ENCODE measurements at regions not wholly inside any gene's neighbourhood (a gene's known extent, or its start where the extent isn't known, plus 50 kb on each side); places are given as distances from the start of the nearest gene placed in this dataset.

GRCh38 chr4:180528003-180528402 is 1715.2 kb upstream of the TENM3 start:
- H3K4me1 ChIP-seq (replicated peaks in 1 of 2): peaks cover 0 to 5% of the 10 kb centered on the region in 2 donors
- no peak overlapping the region for H3K4me3 ChIP-seq
- no peak overlapping the region for H3K27ac ChIP-seq
- WGBS, 10 experiments: 21 to 100% (median 93%) methylated on average over 2 to 9 of the region's 9 CpGs; no CpG with 5 or more reads in 1 of the 10 experiments
- in situ Hi-C loops (cut with MboI; ENCODE audit: low pct_unique_long_range_greater_than_20kb in 2 of 9, low sequenced_read_pairs in 9 of 9, unreplicated experiment in 9 of 9): no loop called here
- peak in 1 of 8 experiments; percentile 26 for ATAC-seq (replicated peaks in 6 of 8)

- in situ Hi-C loops (cut with MboI; ENCODE audit: low pct_unique_long_range_greater_than_20kb in 2 of 9, low sequenced_read_pairs in 9 of 9, unreplicated experiment in 9 of 9): no loop called here
- ATAC-seq (replicated peaks in 6 of 8): no peak
- Histone ChIP-seq H3K4me3 (no peak overlapping the region), H3K27ac (no peak overlapping the region), H3K4me1 (replicated peaks in 1 of 2) (no peaks in the 10 kb centered on the region)
These were observed 1712.4 kb upstream of the TENM3 start for GRCh38 chr4:180530787-180531186.

- ATAC-seq (replicated peaks in 6 of 8): no peak
- Histone ChIP-seq H3K4me1 (replicated peaks in 1 of 2) (peaks cover 0 to 3% of the 10 kb centered on the region in 2 donors), H3K4me3 (no peak overlapping the region), H3K27ac (no peak overlapping the region)
- in situ Hi-C loops (cut with MboI; ENCODE audit: low pct_unique_long_range_greater_than_20kb in 2 of 9, low sequenced_read_pairs in 9 of 9, unreplicated experiment in 9 of 9): no loop called here
- WGBS, 10 experiments: 8 to 96% (median 90%) methylated on average over 1 to 8 of the region's 9 CpGs; no CpG with 5 or more reads in 3 of the 10 experiments
These were observed 1710.5 kb upstream of the TENM3 start for GRCh38 chr4:180532691-180533090.

- Histone ChIP-seq H3K4me1 (replicated peaks in 1 of 2) (peaks cover 9 to 11% of the 10 kb centered on the region in 2 donors), H3K27ac (no peak overlapping the region), H3K4me3 (no peak overlapping the region)
- WGBS, 10 experiments: 0 to 81% (median 63%) methylated on average over 3 to 8 of the region's 8 CpGs
- peak in 2 of 8 experiments; percentile 59 to 77 for ATAC-seq (replicated peaks in 6 of 8)
- in situ Hi-C loops (cut with MboI; ENCODE audit: low pct_unique_long_range_greater_than_20kb in 2 of 9, low sequenced_read_pairs in 9 of 9, unreplicated experiment in 9 of 9): no loop called here
These were observed 1704.7 kb upstream of the TENM3 start for GRCh38 chr4:180538384-180539057.

GRCh38 chr4:180539284-180539683 is 1703.9 kb upstream of the TENM3 start:
- in situ Hi-C loops (cut with MboI; ENCODE audit: low pct_unique_long_range_greater_than_20kb in 2 of 9, low sequenced_read_pairs in 9 of 9, unreplicated experiment in 9 of 9): no loop called here
- Histone ChIP-seq H3K4me1 (replicated peaks in 1 of 2) (peaks cover 9 to 11% of the 10 kb centered on the region in 2 donors), H3K27ac (no peak overlapping the region), H3K4me3 (no peak overlapping the region)
- ATAC-seq (replicated peaks in 6 of 8): no peak
- 0 to 92% (median 67%) methylated on average over 1 to 4 of the region's 4 CpGs; no CpG with 5 or more reads in 1 of the 10 experiments for WGBS, 10 experiments

GRCh38 chr4:180541678-180542077 is 1701.5 kb upstream of the TENM3 start:
- in situ Hi-C loops (cut with MboI; ENCODE audit: low pct_unique_long_range_greater_than_20kb in 2 of 9, low sequenced_read_pairs in 9 of 9, unreplicated experiment in 9 of 9): no loop called here
- ATAC-seq (replicated peaks in 6 of 8): no peak
- H3K4me1 ChIP-seq (replicated peaks in 1 of 2): peaks cover 9 to 11% of the 10 kb centered on the region in 2 donors
- no peak overlapping the region for H3K27ac ChIP-seq
- no peak overlapping the region for H3K4me3 ChIP-seq

- peaks cover 9% of the 10 kb centered on the region in 2 donors for H3K4me1 ChIP-seq (replicated peaks in 1 of 2)
- in situ Hi-C loops (cut with MboI; ENCODE audit: low pct_unique_long_range_greater_than_20kb in 2 of 9, low sequenced_read_pairs in 9 of 9, unreplicated experiment in 9 of 9): no loop called here
- no peak overlapping the region for H3K4me3 ChIP-seq
- WGBS, 10 experiments: 3 to 52% (median 15%) methylated on average over 4 to 5 of the region's 5 CpGs; no CpG with 5 or more reads in 1 of the 10 experiments
- H3K27ac ChIP-seq: no peak overlapping the region
- peak; percentile 50 to 90 (median 66) for ATAC-seq (replicated peaks in 6 of 8)
These were observed 1700.6 kb upstream of the TENM3 start for GRCh38 chr4:180542445-180543100.

GRCh38 chr4:180550106-180550505 is 1693.1 kb upstream of the TENM3 start:
- 22 to 100% (median 52%) methylated on average over 1 to 6 of the region's 6 CpGs; no CpG with 5 or more reads in 2 of the 10 experiments for WGBS, 10 experiments
- in situ Hi-C loops (cut with MboI; ENCODE audit: low pct_unique_long_range_greater_than_20kb in 2 of 9, low sequenced_read_pairs in 9 of 9, unreplicated experiment in 9 of 9): no loop called here
- H3K4me3 ChIP-seq: no peak overlapping the region
- no peak for ATAC-seq (replicated peaks in 6 of 8)
- H3K27ac ChIP-seq: no peak overlapping the region
- no peaks in the 10 kb centered on the region for H3K4me1 ChIP-seq (replicated peaks in 1 of 2)

GRCh38 chr4:180557348-180557747 is 1685.9 kb upstream of the TENM3 start:
- ATAC-seq (replicated peaks in 6 of 8): no peak
- in situ Hi-C loops (cut with MboI; ENCODE audit: low pct_unique_long_range_greater_than_20kb in 2 of 9, low sequenced_read_pairs in 9 of 9, unreplicated experiment in 9 of 9): no loop called here
- Histone ChIP-seq H3K4me1 (replicated peaks in 1 of 2) (peaks cover 3 to 7% of the 10 kb centered on the region in 2 donors), H3K27ac (no peak overlapping the region), H3K4me3 (no peak overlapping the region)
- WGBS, 10 experiments: 11 to 100% (median 82%) methylated on average over 1 to 3 of the region's 3 CpGs; no CpG with 5 or more reads in 2 of the 10 experiments

GRCh38 chr4:180557950-180558349 is 1685.3 kb upstream of the TENM3 start:
- H3K4me1 ChIP-seq (replicated peaks in 1 of 2): peaks cover 3 to 7% of the 10 kb centered on the region in 2 donors

GRCh38 chr4:180558427-180558826 is 1684.8 kb upstream of the TENM3 start:
- Histone ChIP-seq H3K27ac (no peak overlapping the region), H3K4me1 (replicated peaks in 1 of 2) (peaks cover 3 to 7% of the 10 kb centered on the region in 2 donors), H3K4me3 (no peak overlapping the region)
- peak in 1 of 8 experiments; percentile 18 for ATAC-seq (replicated peaks in 6 of 8)
- WGBS, 10 experiments: 0 to 100% (median 70%) methylated on average over 1 to 7 of the region's 7 CpGs; no CpG with 5 or more reads in 1 of the 10 experiments
- in situ Hi-C loops (cut with MboI; ENCODE audit: low pct_unique_long_range_greater_than_20kb in 2 of 9, low sequenced_read_pairs in 9 of 9, unreplicated experiment in 9 of 9): no loop called here

More at GRCh38 chr4:180557950-180558349, 1685.3 kb upstream of the TENM3 start:
- 8 to 78% (median 41%) methylated on average over 2 to 4 of the region's 4 CpGs for WGBS, 10 experiments
- ATAC-seq (replicated peaks in 6 of 8): peak in 3 of 8 experiments; percentile 43 to 63 (median 62)
- H3K4me3 ChIP-seq: no peak overlapping the region
- in situ Hi-C loops (cut with MboI; ENCODE audit: low pct_unique_long_range_greater_than_20kb in 2 of 9, low sequenced_read_pairs in 9 of 9, unreplicated experiment in 9 of 9): no loop called here
- no peak overlapping the region for H3K27ac ChIP-seq

- H3K4me1 ChIP-seq (replicated peaks in 1 of 2): peaks cover 15 to 19% of the 10 kb centered on the region in 2 donors
- no peak overlapping the region for H3K27ac ChIP-seq
- 0 to 100% (median 88%) methylated on average over 1 to 2 of the region's 2 CpGs for WGBS, 10 experiments
- in situ Hi-C loops (cut with MboI; ENCODE audit: low pct_unique_long_range_greater_than_20kb in 2 of 9, low sequenced_read_pairs in 9 of 9, unreplicated experiment in 9 of 9): no loop called here
- no peak for ATAC-seq (replicated peaks in 6 of 8)
- no peak overlapping the region for H3K4me3 ChIP-seq
These were observed 1682.3 kb upstream of the TENM3 start for GRCh38 chr4:180560896-180561295.

- Histone ChIP-seq H3K4me1 (replicated peaks in 1 of 2) (peaks cover 13% of the 10 kb centered on the region in 2 donors), H3K27ac (no peak overlapping the region), H3K4me3 (no peak overlapping the region)
- ATAC-seq (replicated peaks in 6 of 8): peak in 5 of 8 experiments; percentile 68 to 90 (median 78)
- in situ Hi-C loops (cut with MboI; ENCODE audit: low pct_unique_long_range_greater_than_20kb in 2 of 9, low sequenced_read_pairs in 9 of 9, unreplicated experiment in 9 of 9): no loop called here
- WGBS, 10 experiments: 0 to 71% (median 26%) methylated on average over 1 to 3 of the region's 3 CpGs; no CpG with 5 or more reads in 3 of the 10 experiments
These were observed 1679.2 kb upstream of the TENM3 start for GRCh38 chr4:180564026-180564425.
